B cell (primary cell): ENCODE measurements at regions not wholly inside any gene's neighbourhood (a gene's known extent, or its start where the extent isn't known, plus 50 kb on each side); places are given as distances from the start of the nearest gene placed in this dataset.

Source experiments
- ATAC-seq: fragments of 200-7000 bp; cut with Tn5 transposase; one replicate; pipeline ENCODE4 v1.10.0; 2021; ENCODE audit warnings: low read depth, mild to moderate bottlenecking, moderate number of reproducible peaks, moderate library complexity
- CTCF ChIA-PET: fragments of 350-600 bp; sonication (Branson Sonifier 250); formaldehyde crosslinking; loops from one replicate; lab custom pipeline; 2021; ENCODE audit warnings: antibody characterized with exemption, inconsistent platforms; lab: Charles Lee
- POLR2A ChIA-PET: fragments of 350-600 bp; sonication (Branson Sonifier 250); formaldehyde crosslinking; loops from one replicate; lab custom pipeline; 2021; ENCODE audit warnings: antibody characterized with exemption; lab: Charles Lee
- DNase-seq: peaks from one replicate; pipeline ENCODE4 v3.0.0; 2013
- H2AFZ ChIP-seq: 2 replicates; pipeline ENCODE4 v1.6.1; 2012; ENCODE audit warnings: mild to moderate bottlenecking, low read depth, low read length; ENCODE audit not compliant: insufficient read depth, poor library complexity, severe bottlenecking
- H3K27ac ChIP-seq, 2 donors: 1 replicate in 1 of 2; 2 replicates in 1 of 2; pipeline ENCODE4 v1.5.1; 2012 to 2013; ENCODE audit warnings: low read length in 2 of 2, mild to moderate bottlenecking in 2 of 2, moderate library complexity in 1 of 2
- H3K27me3 ChIP-seq, 4 experiments: fragments of 200-600 bp in 1 of 4; sonication (generic) in 1 of 4; replicated peaks in 1 of 4; 1 replicate in 2 of 4; 2 replicates in 2 of 4; pipeline versions ENCODE4 v1.6.1 to v1.7.0; 2013 to 2016; ENCODE audit warnings: low read length in 3 of 4, mild to moderate bottlenecking in 2 of 4, mixed read lengths in 1 of 4, moderate library complexity in 1 of 4; ENCODE audit not compliant: insufficient read depth in 4 of 4, control insufficient read depth in 3 of 4; ENCODE audit errors: control extremely low read depth in 1 of 4
- H3K36me3 ChIP-seq, 2 experiments: replicated peaks in 1 of 2; 1 replicate in 1 of 2; 2 replicates in 1 of 2; pipeline versions ENCODE4 v1.6.1 to v1.7.1; 2013; ENCODE audit warnings: low read length in 1 of 2; ENCODE audit not compliant: insufficient read depth in 2 of 2, control insufficient read depth in 1 of 2; ENCODE audit errors: control extremely low read depth in 1 of 2, extremely low read depth in 1 of 2
- H3K4me1 ChIP-seq, 2 donors: fragments of 200-600 bp in 1 of 2; sonication (generic) in 1 of 2; 1 replicate in 1 of 2; 2 replicates in 1 of 2; pipeline versions ENCODE4 v1.5.1 to v1.6.1; 2013 to 2017; ENCODE audit warnings: low read length in 2 of 2; ENCODE audit not compliant: control insufficient read depth in 2 of 2, insufficient read depth in 2 of 2
- H3K4me2 ChIP-seq: replicated peaks from 2 replicates; pipeline ENCODE3; 2012; ENCODE audit warnings: mild to moderate bottlenecking, low read depth, low read length; ENCODE audit not compliant: poor library complexity, severe bottlenecking
- H3K4me3 ChIP-seq, 5 experiments: fragments of 200-600 bp in 1 of 5; sonication (generic) in 1 of 5; 1 replicate in 3 of 5; 2 replicates in 2 of 5; pipeline versions ENCODE4 v1.5.1 to v1.7.0; 2011 to 2016; ENCODE audit warnings: low read length in 4 of 5, mild to moderate bottlenecking in 4 of 5, low read depth in 2 of 5, control low read depth in 1 of 5, moderate library complexity in 1 of 5; ENCODE audit not compliant: insufficient read depth in 1 of 5; ENCODE audit errors: control extremely low read depth in 1 of 5, extremely low read depth in 1 of 5
- H3K79me2 ChIP-seq: fragments of 200-600 bp; sonication (generic); one replicate; pipeline ENCODE4 v1.6.0; 2016; ENCODE audit warnings: low read length; ENCODE audit not compliant: control insufficient read depth, insufficient read depth
- H3K9ac ChIP-seq: fragments of 200-600 bp; sonication (generic); 2 replicates; pipeline ENCODE4 v1.6.1; 2017; ENCODE audit warnings: mild to moderate bottlenecking, low read length, moderate library complexity
- H3K9me3 ChIP-seq, 3 donors: one replicate each; pipeline versions ENCODE4 v1.6.1 to v1.7.1; 2013; ENCODE audit warnings: low read length in 2 of 3; ENCODE audit not compliant: control insufficient read depth in 2 of 3, insufficient read depth in 1 of 3; ENCODE audit errors: control extremely low read depth in 1 of 3
- H4K20me1 ChIP-seq: 2 replicates; pipeline ENCODE4 v1.6.0; 2012; ENCODE audit warnings: mild to moderate bottlenecking, low read length; ENCODE audit not compliant: insufficient read depth, control insufficient read depth, poor library complexity, severe bottlenecking
- H3K27ac Mint-ChIP-seq: one replicate; pipeline ENCODE4 v1.8.0; 2021; ENCODE audit warnings: mixed read lengths
- H3K27me3 Mint-ChIP-seq: one replicate; pipeline ENCODE4 v1.8.0; 2021; ENCODE audit warnings: mixed read lengths
- H3K4me1 Mint-ChIP-seq: one replicate; pipeline ENCODE4 v1.8.0; 2021; ENCODE audit warnings: mixed read lengths
- H3K4me3 Mint-ChIP-seq: one replicate; pipeline ENCODE4 v1.8.0; 2021; ENCODE audit warnings: mixed read lengths
- H3K9me3 Mint-ChIP-seq: one replicate; pipeline ENCODE4 v1.8.0; 2022; ENCODE audit warnings: mixed read lengths; ENCODE audit not compliant: insufficient read depth
- CTCF ChIP-seq: fragments of 200-600 bp; IDR thresholded peaks from one replicate; pipeline ENCODE4 v1.8.0; 2022; ENCODE audit warnings: antibody characterized with exemption, mild to moderate bottlenecking
- EZH2 ChIP-seq: IDR thresholded peaks from 2 replicates; pipeline ENCODE4 v1.6.1; 2012; ENCODE audit warnings: borderline replicate concordance, low read depth, mild to moderate bottlenecking, moderate library complexity, low read length; ENCODE audit not compliant: insufficient read depth, poor library complexity, severe bottlenecking
- WGBS: methylation state at CpG from one replicate; pipeline ENCODE4 v1.1.5; 2013; ENCODE audit warnings: missing lambda C conversion rate; ENCODE audit not compliant: insufficient coverage; 5-methylcytosine and 5-hydroxymethylcytosine counted together
- intact Hi-C: fragments of 100-400 bp; cut with micrococcal nuclease; formaldehyde crosslinking; loops from one replicate; pipeline ENCODE4 v1.10.0; 2022

GRCh38 chr5:6266671-6267197 lies 111.6 kb downstream of the MED10 start:
- no peak for ATAC-seq
- DNase-seq: no peak
- no peaks in the 10 kb centered on the region for H3K36me3 ChIP-seq
- H3K9ac ChIP-seq: no peak overlapping the region
- H3K4me1 ChIP-seq: no peaks in the 10 kb centered on the region
- ChIA-PET CTCF (interaction anchor here (0.6 kb wide), 1 partner anchor 464 kb away, joined by 3 read pairs; no protein-coding TSS in a partner anchor), POLR2A (no interaction called here)
- H3K27ac ChIP-seq: no peak overlapping the region
- Mint-ChIP-seq H3K4me1 (no peaks in the 10 kb centered on the region), H3K4me3 (no peak overlapping the region), H3K27ac (no peak overlapping the region), H3K27me3 (peaks cover 8% of the 10 kb centered on the region), H3K9me3 (no peaks in the 10 kb centered on the region)
- no peaks in the 10 kb centered on the region for H3K79me2 ChIP-seq
- no peak overlapping the region for H3K4me3 ChIP-seq
- no peak overlapping the region for H3K4me2 ChIP-seq
- H3K9me3 ChIP-seq: no peaks in the 10 kb centered on the region
- TF ChIP-seq CTCF (no peak), EZH2 (no peak)
- no CpG with 5 or more reads among the region's 3 CpGs for WGBS
- no peak overlapping the region for H2AFZ ChIP-seq
- intact Hi-C loops: no loop called here
- peaks cover 0 to 3% (median 0%) of the 10 kb centered on the region in 4 experiments for H3K27me3 ChIP-seq
- H4K20me1 ChIP-seq: no peaks in the 10 kb centered on the region

GRCh38 chr5:6264394-6264793 lies 114.0 kb downstream of the MED10 start:
- H3K4me2 ChIP-seq: no peak overlapping the region
- intact Hi-C loops: no loop called here
- TF ChIP-seq EZH2: no peak
- no peak for TF ChIP-seq CTCF
- H3K9me3 ChIP-seq: no peaks in the 10 kb centered on the region
- no peak overlapping the region for H3K27ac Mint-ChIP-seq
- H3K9me3 Mint-ChIP-seq: peaks cover 3% of the 10 kb centered on the region
- ATAC-seq: no peak
- H3K27me3 Mint-ChIP-seq: peaks cover 7% of the 10 kb centered on the region
- H3K27me3 ChIP-seq: peaks cover 0 to 1% (median 0%) of the 10 kb centered on the region in 4 experiments
- POLR2A ChIA-PET: no interaction called here
- no peak overlapping the region for H3K4me3 Mint-ChIP-seq
- no peak overlapping the region for H3K4me3 ChIP-seq
- CTCF ChIA-PET: no interaction called here
- no peak for DNase-seq
- no peak overlapping the region for H3K27ac ChIP-seq
- H3K4me1 Mint-ChIP-seq: no peaks in the 10 kb centered on the region
- H4K20me1 ChIP-seq: no peaks in the 10 kb centered on the region
- H2AFZ ChIP-seq: no peak overlapping the region
- WGBS: 88% methylated on average over 3 of the region's 6 CpGs
- no peak overlapping the region for H3K9ac ChIP-seq
- no peaks in the 10 kb centered on the region for H3K4me1 ChIP-seq
- H3K79me2 ChIP-seq: no peaks in the 10 kb centered on the region
- no peaks in the 10 kb centered on the region for H3K36me3 ChIP-seq
